Adrenal gland (tissue), 5 donors: ENCODE measurements at regions not wholly inside any gene's neighbourhood (a gene's known extent, or its start where the extent isn't known, plus 50 kb on each side); places are given as distances from the start of the nearest gene placed in this dataset.

Experiments
- POLR2A ChIP-seq, 2 donors: fragments of 450-650 bp; IDR thresholded peaks; one replicate each; pipeline ENCODE4 v1.6.1; 2017; ENCODE audit warnings: antibody characterized with exemption in 2 of 2, mild to moderate bottlenecking in 2 of 2, moderate library complexity in 1 of 2
- TF ChIP-seq, protein P1 (sequence below), 6 experiments: fragments of 450-650 bp in 4 of 6; fragments of 200-600 bp in 2 of 6; sonication (generic) in 1 of 6; IDR thresholded peaks; 1 replicate in 5 of 6; 2 replicates in 1 of 6; pipeline versions ENCODE4 v1.5.1 to v1.8.0; 2016 to 2021; ENCODE audit warnings: antibody characterized with exemption in 6 of 6, mild to moderate bottlenecking in 2 of 6, moderate library complexity in 1 of 6
- donor health status: DM: no; HTN: no; CAD: no.

DNA sequence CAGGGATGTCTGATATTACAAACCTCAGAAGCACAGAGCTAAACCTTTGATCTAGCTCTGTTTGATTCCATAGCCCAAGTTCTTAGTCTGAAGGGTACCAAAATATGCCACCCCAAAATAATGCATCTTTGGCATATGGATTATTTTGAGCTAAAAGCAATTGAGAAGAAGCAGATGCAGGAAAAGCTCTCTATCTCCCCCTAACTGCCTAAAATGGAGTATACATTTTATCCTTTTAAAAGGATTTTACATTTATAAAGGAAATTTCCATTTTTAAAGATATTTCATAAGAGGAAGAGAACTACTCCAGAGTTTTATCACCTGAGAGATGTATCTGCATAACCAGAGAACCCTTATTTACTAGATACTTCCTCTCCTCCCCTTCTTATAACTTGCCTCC lies 158.7 kb downstream of the ZNF674 start:
- TF ChIP-seq, protein P1, sequence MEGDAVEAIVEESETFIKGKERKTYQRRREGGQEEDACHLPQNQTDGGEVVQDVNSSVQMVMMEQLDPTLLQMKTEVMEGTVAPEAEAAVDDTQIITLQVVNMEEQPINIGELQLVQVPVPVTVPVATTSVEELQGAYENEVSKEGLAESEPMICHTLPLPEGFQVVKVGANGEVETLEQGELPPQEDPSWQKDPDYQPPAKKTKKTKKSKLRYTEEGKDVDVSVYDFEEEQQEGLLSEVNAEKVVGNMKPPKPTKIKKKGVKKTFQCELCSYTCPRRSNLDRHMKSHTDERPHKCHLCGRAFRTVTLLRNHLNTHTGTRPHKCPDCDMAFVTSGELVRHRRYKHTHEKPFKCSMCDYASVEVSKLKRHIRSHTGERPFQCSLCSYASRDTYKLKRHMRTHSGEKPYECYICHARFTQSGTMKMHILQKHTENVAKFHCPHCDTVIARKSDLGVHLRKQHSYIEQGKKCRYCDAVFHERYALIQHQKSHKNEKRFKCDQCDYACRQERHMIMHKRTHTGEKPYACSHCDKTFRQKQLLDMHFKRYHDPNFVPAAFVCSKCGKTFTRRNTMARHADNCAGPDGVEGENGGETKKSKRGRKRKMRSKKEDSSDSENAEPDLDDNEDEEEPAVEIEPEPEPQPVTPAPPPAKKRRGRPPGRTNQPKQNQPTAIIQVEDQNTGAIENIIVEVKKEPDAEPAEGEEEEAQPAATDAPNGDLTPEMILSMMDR (IDR thresholded peaks at IDR 0.05), result peak in 3 of 6 experiments; percentile 5 to 33 (median 8)
- TF ChIP-seq POLR2A (IDR thresholded peaks at IDR 0.05), result no peak
